Vagina (tissue), 2 donors: ENCODE measurements at regions not wholly inside any gene's neighbourhood (a gene's known extent, or its start where the extent isn't known, plus 50 kb on each side); places are given as distances from the start of the nearest gene placed in this dataset.

Experiments
- DNase-seq, 2 donors: peaks; one replicate each; pipeline ENCODE4 v3.0.0-alpha.2; 2017; ENCODE audit errors: extremely low spot score in 2 of 2
- H3K27ac ChIP-seq: fragments of 200-600 bp; sonication (generic); one replicate; pipeline ENCODE4 v1.5.1; 2019
- H3K27me3 ChIP-seq: fragments of 200-600 bp; sonication (generic); one replicate; pipeline ENCODE4 v1.5.1; 2019
- H3K36me3 ChIP-seq, 2 donors: fragments of 200-600 bp; sonication (generic); one replicate each; pipeline ENCODE4 v1.5.1; 2017 to 2019
- H3K4me1 ChIP-seq: fragments of 200-600 bp; sonication (generic); one replicate; pipeline ENCODE4 v1.5.1; 2019
- H3K4me3 ChIP-seq, 2 donors: fragments of 200-600 bp; sonication (generic); 1 replicate in 1 of 2; 2 replicates in 1 of 2; pipeline ENCODE4 v1.5.1; 2016 to 2019
- H3K9me3 ChIP-seq: fragments of 200-600 bp; sonication (generic); one replicate; pipeline ENCODE4 v1.5.1; 2019
- POLR2A ChIP-seq, 2 donors: fragments of 450-650 bp; IDR thresholded peaks; one replicate each; pipeline ENCODE4 v1.6.1; 2017; ENCODE audit warnings: antibody characterized with exemption in 2 of 2, mild to moderate bottlenecking in 2 of 2, moderate library complexity in 2 of 2
- POLR2AphosphoS5 ChIP-seq, 2 donors: sonication (generic); formaldehyde crosslinking; IDR thresholded peaks; one replicate each; pipeline ENCODE4 v1.9.0; 2017; ENCODE audit warnings: antibody characterized with exemption in 2 of 2, mild to moderate bottlenecking in 2 of 2, low read depth in 1 of 2; ENCODE audit not compliant: insufficient read depth in 1 of 2
- intact Hi-C: fragments of 100-400 bp; cut with DNase I; formaldehyde crosslinking; loops from one replicate; pipeline ENCODE4 v1.15.1; 2023
- TF ChIP-seq, protein P1 (sequence below), 3 experiments: fragments of 450-650 bp in 2 of 3; fragments of 200-600 bp in 1 of 3; sonication (generic) in 1 of 3; IDR thresholded peaks; one replicate each; pipeline ENCODE4 v1.5.1; 2017 to 2019; ENCODE audit warnings: antibody characterized with exemption in 3 of 3, mild to moderate bottlenecking in 2 of 3, moderate library complexity in 2 of 3

DNA sequence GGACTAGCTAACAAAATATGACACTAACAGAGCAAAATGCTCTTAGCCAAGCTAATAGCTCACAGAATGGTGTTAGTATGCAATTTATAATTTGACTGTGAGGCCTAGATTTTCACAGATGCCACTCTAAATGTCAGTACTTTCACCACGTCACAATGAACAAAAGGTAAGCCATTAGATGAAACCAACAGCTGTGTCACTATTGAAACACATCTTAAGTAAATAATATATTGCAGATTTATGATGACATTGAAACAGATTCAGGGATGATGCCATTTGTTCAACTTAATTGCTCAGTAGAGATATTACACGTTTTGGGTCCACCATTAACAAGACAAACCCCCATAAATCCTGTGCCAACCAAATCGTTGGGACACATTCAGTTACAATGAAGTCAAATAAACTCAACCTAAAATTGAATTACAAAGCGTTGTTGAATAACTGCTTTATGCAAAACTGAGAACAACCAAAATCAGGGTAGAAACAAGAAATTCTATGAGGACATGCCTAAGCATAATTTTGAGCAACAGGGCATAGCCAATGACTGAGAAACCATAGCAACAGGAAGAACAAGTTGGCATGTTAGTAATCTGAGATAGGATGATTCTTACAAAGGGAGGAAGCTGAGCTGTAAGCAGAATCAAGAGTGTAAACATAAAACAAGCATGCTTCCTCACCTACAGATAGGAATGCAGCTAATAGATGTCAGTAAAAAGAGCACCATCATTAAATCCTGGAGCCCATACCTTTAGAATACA, 85.6 kb upstream of the KHDRBS2 start:
- H3K27me3 ChIP-seq: no peaks in the 10 kb centered on the region
- H3K4me1 ChIP-seq: no peaks in the 10 kb centered on the region
- H3K9me3 ChIP-seq: no peaks in the 10 kb centered on the region
- no peak for TF ChIP-seq POLR2A (IDR thresholded peaks at IDR 0.05)
- TF ChIP-seq POLR2AphosphoS5 (IDR thresholded peaks at IDR 0.05; ENCODE audit: insufficient read depth in 1 of 2, low read depth in 1 of 2): no peak
- TF ChIP-seq, protein P1, sequence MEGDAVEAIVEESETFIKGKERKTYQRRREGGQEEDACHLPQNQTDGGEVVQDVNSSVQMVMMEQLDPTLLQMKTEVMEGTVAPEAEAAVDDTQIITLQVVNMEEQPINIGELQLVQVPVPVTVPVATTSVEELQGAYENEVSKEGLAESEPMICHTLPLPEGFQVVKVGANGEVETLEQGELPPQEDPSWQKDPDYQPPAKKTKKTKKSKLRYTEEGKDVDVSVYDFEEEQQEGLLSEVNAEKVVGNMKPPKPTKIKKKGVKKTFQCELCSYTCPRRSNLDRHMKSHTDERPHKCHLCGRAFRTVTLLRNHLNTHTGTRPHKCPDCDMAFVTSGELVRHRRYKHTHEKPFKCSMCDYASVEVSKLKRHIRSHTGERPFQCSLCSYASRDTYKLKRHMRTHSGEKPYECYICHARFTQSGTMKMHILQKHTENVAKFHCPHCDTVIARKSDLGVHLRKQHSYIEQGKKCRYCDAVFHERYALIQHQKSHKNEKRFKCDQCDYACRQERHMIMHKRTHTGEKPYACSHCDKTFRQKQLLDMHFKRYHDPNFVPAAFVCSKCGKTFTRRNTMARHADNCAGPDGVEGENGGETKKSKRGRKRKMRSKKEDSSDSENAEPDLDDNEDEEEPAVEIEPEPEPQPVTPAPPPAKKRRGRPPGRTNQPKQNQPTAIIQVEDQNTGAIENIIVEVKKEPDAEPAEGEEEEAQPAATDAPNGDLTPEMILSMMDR (IDR thresholded peaks at IDR 0.05): no peak
- DNase-seq: no peak
- no peak overlapping the region for H3K4me3 ChIP-seq
- intact Hi-C loops: no loop called here
- H3K36me3 ChIP-seq: no peaks in the 10 kb centered on the region
- no peak overlapping the region for H3K27ac ChIP-seq

DNA sequence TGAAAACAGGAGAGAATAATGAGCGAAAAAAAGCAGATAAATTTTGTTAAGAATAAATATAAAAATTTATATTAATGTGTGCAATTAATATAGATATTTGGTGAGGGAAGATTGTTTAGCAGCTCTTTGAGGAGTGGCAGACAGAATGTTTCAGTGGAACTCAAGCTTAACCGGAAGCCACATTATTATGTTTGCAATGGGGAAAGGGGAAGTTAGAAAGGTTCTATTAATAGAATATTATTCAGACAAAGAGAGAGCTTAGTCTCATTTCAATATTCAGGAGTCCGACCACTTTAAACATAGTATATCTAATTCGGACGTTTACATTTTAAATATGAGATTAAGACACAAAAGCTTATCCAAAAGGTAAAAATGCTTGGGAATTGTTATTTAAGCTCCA, 81.6 kb upstream of the KHDRBS2 start:
- intact Hi-C loops: no loop called here
- Histone ChIP-seq H3K27ac (no peak overlapping the region), H3K4me3 (no peak overlapping the region), H3K4me1 (no peaks in the 10 kb centered on the region), H3K27me3 (no peaks in the 10 kb centered on the region), H3K36me3 (no peaks in the 10 kb centered on the region), H3K9me3 (no peaks in the 10 kb centered on the region)
- TF ChIP-seq POLR2A (IDR thresholded peaks at IDR 0.05) (no peak), POLR2AphosphoS5 (IDR thresholded peaks at IDR 0.05; ENCODE audit: insufficient read depth in 1 of 2, low read depth in 1 of 2) (no peak)
- TF ChIP-seq, protein P1 (IDR thresholded peaks at IDR 0.05): no peak
- no peak for DNase-seq

DNA sequence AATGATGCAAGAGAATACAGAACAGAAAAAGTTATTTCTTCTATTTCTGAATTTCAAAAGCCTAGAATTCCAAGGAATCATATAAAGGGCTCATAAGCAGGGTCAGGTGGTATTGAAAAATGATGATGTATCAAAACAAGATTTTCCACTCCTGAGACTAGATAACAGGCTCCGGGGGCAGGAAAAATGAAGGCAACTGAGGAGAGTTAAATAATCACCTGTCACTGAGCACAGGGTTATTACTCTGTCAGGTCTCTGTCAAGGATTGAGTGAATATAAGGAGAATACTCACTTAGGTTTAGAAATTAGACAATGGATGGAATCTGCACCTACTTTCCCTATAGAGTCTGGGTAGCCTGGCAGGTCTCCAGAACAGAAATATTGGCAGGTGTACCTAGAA, 76.1 kb upstream of the KHDRBS2 start:
- no peak overlapping the region for H3K27ac ChIP-seq
- H3K27me3 ChIP-seq: no peaks in the 10 kb centered on the region
- no peaks in the 10 kb centered on the region for H3K9me3 ChIP-seq
- H3K4me1 ChIP-seq: no peaks in the 10 kb centered on the region
- no peak overlapping the region for H3K4me3 ChIP-seq
- no peaks in the 10 kb centered on the region for H3K36me3 ChIP-seq
- intact Hi-C loops: no loop called here
- DNase-seq: no peak
- no peak for TF ChIP-seq POLR2AphosphoS5 (IDR thresholded peaks at IDR 0.05; ENCODE audit: insufficient read depth in 1 of 2, low read depth in 1 of 2)
- TF ChIP-seq, protein P1 (IDR thresholded peaks at IDR 0.05): no peak
- TF ChIP-seq POLR2A (IDR thresholded peaks at IDR 0.05): no peak

DNA sequence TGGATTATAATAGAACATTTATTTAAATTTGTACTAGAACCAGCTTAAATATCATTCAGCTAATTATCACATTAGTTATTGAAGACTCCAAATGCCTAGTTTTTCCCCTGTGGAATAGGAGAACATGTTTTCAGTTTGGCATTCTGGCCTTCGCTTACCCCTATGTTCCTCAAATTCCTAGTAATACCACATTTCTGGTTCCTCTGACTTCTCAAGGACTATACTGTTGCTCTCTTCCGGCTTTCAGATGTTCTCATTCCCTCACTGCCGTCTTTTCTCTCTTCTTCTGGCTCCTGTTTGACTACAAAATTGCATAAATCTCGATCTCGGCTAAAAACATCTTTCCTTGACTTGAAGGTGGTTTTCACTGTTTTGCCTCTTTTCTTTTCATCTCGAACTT, 71.8 kb upstream of the KHDRBS2 start:
- TF ChIP-seq POLR2A (IDR thresholded peaks at IDR 0.05): no peak
- TF ChIP-seq POLR2AphosphoS5 (IDR thresholded peaks at IDR 0.05; ENCODE audit: insufficient read depth in 1 of 2, low read depth in 1 of 2): no peak
- TF ChIP-seq, protein P1 (IDR thresholded peaks at IDR 0.05): no peak
- DNase-seq: no peak
- Histone ChIP-seq H3K27me3 (no peaks in the 10 kb centered on the region), H3K27ac (no peak overlapping the region), H3K36me3 (no peaks in the 10 kb centered on the region), H3K4me3 (no peak overlapping the region), H3K9me3 (no peaks in the 10 kb centered on the region), H3K4me1 (no peaks in the 10 kb centered on the region)
- intact Hi-C loops: no loop called here

DNA sequence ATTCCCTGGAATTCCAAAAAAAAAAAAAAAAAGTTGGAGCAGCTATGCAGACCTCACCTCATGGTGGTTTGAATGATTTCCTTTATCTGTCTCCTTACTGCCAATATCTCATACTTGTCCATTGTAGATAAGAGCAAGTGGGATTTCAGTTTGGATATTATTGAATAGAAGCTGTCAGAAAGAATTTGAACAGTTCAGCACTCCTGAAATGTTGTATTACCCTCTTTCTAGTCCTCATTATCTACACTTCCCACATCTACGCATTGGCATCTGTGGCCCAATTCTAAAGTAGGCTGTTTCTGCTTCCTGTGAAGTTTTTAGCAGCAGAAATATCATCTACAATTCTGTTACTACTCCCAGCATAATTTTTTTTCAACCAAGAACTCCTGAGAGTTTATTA, 68.2 kb upstream of the KHDRBS2 start:
- H3K36me3 ChIP-seq: no peaks in the 10 kb centered on the region
- intact Hi-C loops: no loop called here
- H3K27me3 ChIP-seq: no peaks in the 10 kb centered on the region
- no peak for TF ChIP-seq POLR2A (IDR thresholded peaks at IDR 0.05)
- no peak for TF ChIP-seq POLR2AphosphoS5 (IDR thresholded peaks at IDR 0.05; ENCODE audit: insufficient read depth in 1 of 2, low read depth in 1 of 2)
- TF ChIP-seq, protein P1 (IDR thresholded peaks at IDR 0.05): no peak
- H3K4me1 ChIP-seq: no peaks in the 10 kb centered on the region
- DNase-seq: no peak
- no peak overlapping the region for H3K27ac ChIP-seq
- no peaks in the 10 kb centered on the region for H3K9me3 ChIP-seq
- no peak overlapping the region for H3K4me3 ChIP-seq
